ENCODE measurements at regions not wholly inside any gene's neighbourhood (a gene's known extent, or its start where the extent isn't known, plus 50 kb on each side); places are given as distances from the start of the nearest gene placed in this dataset.

- no peak for DNase-seq
Observed at GRCh38 chr6:23989885-23990533, 136.0 kb upstream of the NRSN1 start.

- no peak for DNase-seq
Observed at GRCh38 chr6:23994013-23994412, 132.0 kb upstream of the NRSN1 start.

GRCh38 chr6:24004062-24004461 lies 122.0 kb upstream of the NRSN1 start:
- DNase-seq: no peak

- no peak for DNase-seq
Observed at GRCh38 chr6:24004659-24005058, 121.4 kb upstream of the NRSN1 start.

GRCh38 chr6:24006254-24006653 lies 119.8 kb upstream of the NRSN1 start:
- no peak for DNase-seq

- no peak for DNase-seq
Observed at GRCh38 chr6:24009319-24009718, 116.7 kb upstream of the NRSN1 start.

- DNase-seq: no peak
Observed at GRCh38 chr6:24010133-24010532, 115.9 kb upstream of the NRSN1 start.

- DNase-seq: no peak
Observed at GRCh38 chr6:24016286-24016685, 109.7 kb upstream of the NRSN1 start.

GRCh38 chr6:24016857-24017256 lies 109.2 kb upstream of the NRSN1 start:
- no peak for DNase-seq

GRCh38 chr6:24019393-24019792 lies 106.6 kb upstream of the NRSN1 start:
- DNase-seq: no peak

- DNase-seq: no peak
Observed at GRCh38 chr6:24019830-24020229, 106.2 kb upstream of the NRSN1 start.

- no peak for DNase-seq
Observed at GRCh38 chr6:24026050-24026449, 100.0 kb upstream of the NRSN1 start.

GRCh38 chr6:24031496-24031895 lies 94.5 kb upstream of the NRSN1 start:
- DNase-seq: no peak

- no peak for DNase-seq
Observed at GRCh38 chr6:24032896-24033688, 92.9 kb upstream of the NRSN1 start.

GRCh38 chr6:24043848-24044247 lies 82.2 kb upstream of the NRSN1 start:
- no peak for DNase-seq

- no peak for DNase-seq
Observed at GRCh38 chr6:24051942-24052589, 73.9 kb upstream of the NRSN1 start.

- no peak for DNase-seq
Observed at GRCh38 chr6:24052590-24052961, 73.4 kb upstream of the NRSN1 start.

GRCh38 chr6:24053057-24053456 lies 73.0 kb upstream of the NRSN1 start:
- no peak for DNase-seq

GRCh38 chr6:24054388-24054787 lies 71.6 kb upstream of the NRSN1 start:
- DNase-seq: no peak

GRCh38 chr6:24056567-24056966 lies 69.4 kb upstream of the NRSN1 start:
- no peak for DNase-seq

GRCh38 chr6:24057030-24057429 lies 69.0 kb upstream of the NRSN1 start:
- no peak for DNase-seq

GRCh38 chr6:24060982-24061754 lies 64.8 kb upstream of the NRSN1 start:
- DNase-seq: no peak

- DNase-seq: no peak
Observed at GRCh38 chr6:24064106-24064505, 61.9 kb upstream of the NRSN1 start.

Data from HCEC 1CT (cell line).